Astrocyte (in vitro differentiated cells and primary cell): ENCODE measurements at regions not wholly inside any gene's neighbourhood (a gene's known extent, or its start where the extent isn't known, plus 50 kb on each side); places are given as distances from the start of the nearest gene placed in this dataset.

ENCODE experiments used
- CTCF ChIP-seq: IDR thresholded peaks from 2 replicates; pipeline ENCODE4 v1.5.1; 2011; ENCODE audit warnings: low read depth, mild to moderate bottlenecking, inconsistent platforms, low read length, moderate library complexity; ENCODE audit not compliant: insufficient read depth
- EZH2 ChIP-seq: IDR thresholded peaks from 2 replicates; pipeline ENCODE4 v1.6.1; 2012; ENCODE audit warnings: mild to moderate bottlenecking, low read length, inconsistent platforms; ENCODE audit not compliant: insufficient read depth

DNA sequence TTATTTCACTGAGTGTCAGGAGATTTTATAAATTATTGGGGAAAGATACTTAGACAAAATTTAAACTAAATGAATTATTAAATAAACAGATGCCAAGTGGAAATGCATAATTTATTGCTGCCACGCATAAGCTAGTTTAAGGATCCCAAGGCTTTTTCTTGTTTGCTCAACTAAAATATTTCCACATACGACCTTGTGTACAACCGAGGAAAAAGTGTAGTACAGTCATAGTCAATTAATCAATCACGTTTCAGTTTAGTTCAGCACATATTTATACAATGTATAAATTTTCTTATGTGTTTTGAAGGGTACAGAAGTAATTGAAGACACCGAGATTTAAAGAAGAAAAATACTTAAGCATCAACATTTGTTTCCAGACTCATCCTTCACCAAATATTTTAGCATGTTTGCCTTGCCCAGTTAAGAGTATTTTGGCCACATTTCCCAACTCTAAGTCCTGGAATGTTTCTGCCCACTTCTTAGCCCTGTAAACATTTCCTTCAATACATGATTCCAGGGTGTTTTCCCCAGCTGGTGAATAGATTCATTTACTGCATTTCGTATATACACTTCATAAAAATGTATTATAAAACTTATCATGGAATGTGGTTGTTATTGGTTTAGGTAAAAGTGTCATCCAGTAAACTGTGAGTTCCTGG is 652.9 kb downstream of the ELAVL2 start:
- TF ChIP-seq EZH2, result no peak
- no peak for TF ChIP-seq CTCF
